Liver (tissue), 3 donors: ENCODE measurements at regions not wholly inside any gene's neighbourhood (a gene's known extent, or its start where the extent isn't known, plus 50 kb on each side); places are given as distances from the start of the nearest gene placed in this dataset.

Experiments used
- CTCF ChIP-seq: fragments of 150-350 bp; IDR thresholded peaks from 2 replicates; pipeline ENCODE4 v1.5.1; 2017; ENCODE audit warnings: improper control_type of control experiment, low read depth, low read length; ENCODE audit not compliant: missing input control
- TAF1 ChIP-seq: conservative IDR thresholded peaks from 2 replicates; pipeline ENCODE4 v1.6.1; 2016; ENCODE audit warnings: antibody characterized with exemption, mild to moderate bottlenecking
- TF ChIP-seq, protein P1 (sequence below): IDR thresholded peaks from 2 replicates; pipeline ENCODE4 v1.6.1; 2016; ENCODE audit warnings: antibody characterized with exemption, mild to moderate bottlenecking
- donor health status: healthy.
- donor health status: healthy.

GRCh38 chr4:182074139-182074538, 169.1 kb upstream of the TENM3 start:
- TF ChIP-seq CTCF = no peak
- TF ChIP-seq, protein P1, sequence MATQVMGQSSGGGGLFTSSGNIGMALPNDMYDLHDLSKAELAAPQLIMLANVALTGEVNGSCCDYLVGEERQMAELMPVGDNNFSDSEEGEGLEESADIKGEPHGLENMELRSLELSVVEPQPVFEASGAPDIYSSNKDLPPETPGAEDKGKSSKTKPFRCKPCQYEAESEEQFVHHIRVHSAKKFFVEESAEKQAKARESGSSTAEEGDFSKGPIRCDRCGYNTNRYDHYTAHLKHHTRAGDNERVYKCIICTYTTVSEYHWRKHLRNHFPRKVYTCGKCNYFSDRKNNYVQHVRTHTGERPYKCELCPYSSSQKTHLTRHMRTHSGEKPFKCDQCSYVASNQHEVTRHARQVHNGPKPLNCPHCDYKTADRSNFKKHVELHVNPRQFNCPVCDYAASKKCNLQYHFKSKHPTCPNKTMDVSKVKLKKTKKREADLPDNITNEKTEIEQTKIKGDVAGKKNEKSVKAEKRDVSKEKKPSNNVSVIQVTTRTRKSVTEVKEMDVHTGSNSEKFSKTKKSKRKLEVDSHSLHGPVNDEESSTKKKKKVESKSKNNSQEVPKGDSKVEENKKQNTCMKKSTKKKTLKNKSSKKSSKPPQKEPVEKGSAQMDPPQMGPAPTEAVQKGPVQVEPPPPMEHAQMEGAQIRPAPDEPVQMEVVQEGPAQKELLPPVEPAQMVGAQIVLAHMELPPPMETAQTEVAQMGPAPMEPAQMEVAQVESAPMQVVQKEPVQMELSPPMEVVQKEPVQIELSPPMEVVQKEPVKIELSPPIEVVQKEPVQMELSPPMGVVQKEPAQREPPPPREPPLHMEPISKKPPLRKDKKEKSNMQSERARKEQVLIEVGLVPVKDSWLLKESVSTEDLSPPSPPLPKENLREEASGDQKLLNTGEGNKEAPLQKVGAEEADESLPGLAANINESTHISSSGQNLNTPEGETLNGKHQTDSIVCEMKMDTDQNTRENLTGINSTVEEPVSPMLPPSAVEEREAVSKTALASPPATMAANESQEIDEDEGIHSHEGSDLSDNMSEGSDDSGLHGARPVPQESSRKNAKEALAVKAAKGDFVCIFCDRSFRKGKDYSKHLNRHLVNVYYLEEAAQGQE = no peak
- TF ChIP-seq TAF1 = no peak
